ENCODE measurements at regions not wholly inside any gene's neighbourhood (a gene's known extent, or its start where the extent isn't known, plus 50 kb on each side); places are given as distances from the start of the nearest gene placed in this dataset.
"Not testable (repeated sequence)": the region's sequence is repeated elsewhere in the genome, so short reads cannot be mapped to it uniquely, and the experiment has no call there.

DNA sequence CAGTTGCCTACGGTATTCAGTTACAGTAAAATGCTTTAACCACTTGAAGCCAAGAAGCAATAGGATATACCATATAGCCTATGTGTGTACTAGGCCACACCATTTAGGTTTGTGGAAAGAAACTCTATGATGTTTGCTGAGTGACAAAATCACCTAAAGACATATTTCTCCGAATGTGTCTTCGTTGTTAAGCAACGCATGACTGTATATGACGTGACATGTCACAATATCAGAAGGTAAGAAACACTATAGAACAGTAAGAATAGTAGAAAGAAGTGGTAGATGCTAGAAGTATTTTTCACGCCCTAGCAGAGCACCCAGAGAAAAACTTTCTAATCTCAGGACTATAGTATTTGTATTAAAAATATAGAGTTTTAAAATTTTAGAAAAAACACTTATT is 1188.2 kb upstream of the B3GALT2 start:
- Mint-ChIP-seq H3K27ac (no peak overlapping the region), H3K4me3 (no peak overlapping the region), H3K4me1 (ENCODE audit: low read depth) (no peaks in the 10 kb centered on the region), H3K9me3 (no peaks in the 10 kb centered on the region), H3K27me3 (ENCODE audit: low read depth) (no peaks in the 10 kb centered on the region), H3K36me3 (ENCODE audit: low read depth) (no peaks in the 10 kb centered on the region)

DNA sequence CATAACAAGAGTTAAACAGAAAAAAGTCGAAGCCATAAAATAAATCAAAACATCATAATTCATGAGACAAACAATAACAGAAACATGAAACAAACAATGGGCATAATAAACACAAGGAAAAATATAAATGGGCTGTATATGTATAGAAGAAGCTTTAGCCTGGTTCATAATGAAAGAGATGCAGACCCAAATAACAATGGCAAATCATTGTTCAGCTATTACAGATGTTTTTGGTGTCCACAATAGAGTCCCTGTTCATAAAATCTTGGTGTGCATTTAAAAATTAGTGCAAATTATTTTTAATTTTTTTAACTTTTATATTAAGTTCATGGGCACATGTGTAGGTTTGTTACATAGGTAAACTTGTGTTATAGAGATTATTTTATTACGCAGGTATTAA is 1185.9 kb upstream of the B3GALT2 start:
- H3K27ac Mint-ChIP-seq = no peak overlapping the region
- H3K4me1 Mint-ChIP-seq (ENCODE audit: low read depth) = no peaks in the 10 kb centered on the region
- H3K27me3 Mint-ChIP-seq (ENCODE audit: low read depth) = no peaks in the 10 kb centered on the region
- no peak overlapping the region for H3K4me3 Mint-ChIP-seq
- H3K36me3 Mint-ChIP-seq (ENCODE audit: low read depth) = no peaks in the 10 kb centered on the region
- no peaks in the 10 kb centered on the region for H3K9me3 Mint-ChIP-seq

DNA sequence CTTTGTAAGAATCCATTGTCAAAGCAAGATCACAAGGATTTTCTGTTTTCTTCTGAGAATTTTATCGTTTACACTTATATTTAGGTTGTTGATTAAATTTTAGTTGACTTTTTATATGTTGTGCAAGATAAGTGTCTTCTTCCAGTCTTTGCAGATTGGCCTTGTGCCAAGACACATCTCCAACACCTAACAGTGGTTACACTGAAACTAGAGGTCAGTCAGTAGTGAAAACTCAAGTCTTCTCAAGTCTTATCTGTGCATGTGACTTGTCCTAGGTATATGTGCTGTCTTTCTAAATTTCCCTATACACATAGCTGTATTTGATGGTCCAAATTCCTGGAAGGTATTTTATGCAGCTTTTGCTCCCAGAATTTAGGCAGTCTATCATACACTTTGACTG is 1183.2 kb upstream of the B3GALT2 start:
- no peaks in the 10 kb centered on the region for H3K9me3 Mint-ChIP-seq
- no peaks in the 10 kb centered on the region for H3K4me1 Mint-ChIP-seq (ENCODE audit: low read depth)
- no peaks in the 10 kb centered on the region for H3K36me3 Mint-ChIP-seq (ENCODE audit: low read depth)
- no peak overlapping the region for H3K4me3 Mint-ChIP-seq
- H3K27ac Mint-ChIP-seq = no peak overlapping the region
- no peaks in the 10 kb centered on the region for H3K27me3 Mint-ChIP-seq (ENCODE audit: low read depth)

DNA sequence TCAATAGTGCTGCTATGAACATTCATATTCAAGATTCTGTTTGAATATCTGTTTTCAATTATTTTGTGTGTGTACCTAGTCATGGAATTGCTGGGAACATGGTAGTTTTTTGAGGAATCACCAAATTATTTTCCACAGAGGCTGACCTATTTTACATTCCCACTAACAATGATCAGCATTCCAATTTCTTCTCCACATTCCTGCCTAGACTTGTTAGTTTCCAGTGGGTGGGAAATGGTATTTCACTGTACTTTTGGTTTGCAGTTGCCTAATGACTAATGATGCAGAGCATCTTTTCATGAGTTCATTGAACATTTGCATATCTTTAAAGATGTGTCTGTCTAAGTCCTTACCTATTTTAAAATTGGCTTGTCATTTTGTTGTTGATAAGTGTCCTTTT is 1182.6 kb upstream of the B3GALT2 start:
- Mint-ChIP-seq H3K9me3 (no peaks in the 10 kb centered on the region), H3K36me3 (ENCODE audit: low read depth) (no peaks in the 10 kb centered on the region), H3K4me1 (ENCODE audit: low read depth) (no peaks in the 10 kb centered on the region), H3K4me3 (no peak overlapping the region), H3K27ac (no peak overlapping the region), H3K27me3 (ENCODE audit: low read depth) (no peaks in the 10 kb centered on the region)

DNA sequence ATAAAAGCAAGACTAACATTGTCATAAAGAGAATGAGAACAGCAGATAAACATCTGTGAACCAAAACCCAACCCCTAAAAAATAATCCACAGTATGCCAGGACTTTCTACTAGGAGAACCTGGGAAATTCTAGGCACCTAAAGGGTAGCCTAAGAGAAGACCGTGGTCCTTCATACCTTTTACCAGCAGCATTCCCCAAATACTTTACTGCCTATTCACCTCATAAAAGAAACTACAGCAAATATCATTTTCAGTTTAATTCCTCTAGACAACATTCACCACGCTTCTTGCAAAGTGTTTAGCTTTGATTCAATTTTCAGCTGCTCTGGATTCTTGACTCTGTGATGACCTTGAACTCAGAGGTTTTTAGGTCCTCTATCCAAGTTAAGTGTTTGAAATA is 1180.7 kb upstream of the B3GALT2 start:
- no peaks in the 10 kb centered on the region for H3K36me3 Mint-ChIP-seq (ENCODE audit: low read depth)

DNA sequence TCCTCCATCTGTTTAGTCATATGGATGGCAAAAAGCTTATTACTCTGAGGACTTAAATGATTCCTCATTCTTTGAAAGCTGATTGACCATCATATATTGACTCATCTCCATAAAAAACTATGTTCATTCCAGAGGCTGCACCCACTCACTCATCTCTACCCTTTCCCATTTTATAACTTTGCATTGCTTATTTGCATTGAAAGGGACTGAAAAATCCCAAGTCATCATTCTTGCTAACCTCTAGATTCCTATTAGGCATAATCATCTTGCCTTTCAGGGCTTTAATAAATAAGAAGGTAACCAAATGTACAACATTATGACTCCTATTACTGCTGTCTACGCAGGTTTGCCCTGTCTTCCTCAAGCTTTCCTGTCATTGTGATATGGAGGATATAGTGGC is 1180.3 kb upstream of the B3GALT2 start:
- no peak overlapping the region for H3K27ac Mint-ChIP-seq
- H3K27me3 Mint-ChIP-seq (ENCODE audit: low read depth) = no peaks in the 10 kb centered on the region
- H3K9me3 Mint-ChIP-seq = no peaks in the 10 kb centered on the region
- no peaks in the 10 kb centered on the region for H3K4me1 Mint-ChIP-seq (ENCODE audit: low read depth)
- H3K36me3 Mint-ChIP-seq (ENCODE audit: low read depth) = no peaks in the 10 kb centered on the region
- H3K4me3 Mint-ChIP-seq = no peak overlapping the region

More for the DNA sequence above, 1180.7 kb upstream of the B3GALT2 start:
- Mint-ChIP-seq H3K9me3 (no peaks in the 10 kb centered on the region), H3K4me3 (no peak overlapping the region), H3K27ac (no peak overlapping the region), H3K4me1 (ENCODE audit: low read depth) (no peaks in the 10 kb centered on the region), H3K27me3 (ENCODE audit: low read depth) (no peaks in the 10 kb centered on the region)

DNA sequence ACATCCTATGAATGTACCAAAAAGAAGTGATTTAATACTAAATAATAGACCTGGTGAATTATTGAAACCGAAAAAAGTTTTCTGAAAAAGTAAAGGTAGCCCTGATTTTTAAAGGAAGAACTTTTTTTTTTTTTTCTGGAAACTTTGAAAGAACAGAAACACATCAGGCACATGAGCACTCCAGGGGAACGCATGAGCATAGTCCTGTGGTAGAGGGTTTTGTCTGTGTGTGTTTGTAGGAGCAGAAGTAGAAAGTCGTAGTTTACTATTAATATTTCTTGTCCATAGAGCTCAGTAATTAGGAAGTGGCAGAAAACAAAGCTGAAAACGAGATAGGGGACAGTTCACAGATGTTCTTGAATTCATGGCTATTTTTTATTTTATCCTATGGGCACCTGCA is 1175.9 kb upstream of the B3GALT2 start:
- no peaks in the 10 kb centered on the region for H3K9me3 Mint-ChIP-seq
- no peaks in the 10 kb centered on the region for H3K4me1 Mint-ChIP-seq (ENCODE audit: low read depth)
- no peaks in the 10 kb centered on the region for H3K36me3 Mint-ChIP-seq (ENCODE audit: low read depth)
- H3K4me3 Mint-ChIP-seq = no peak overlapping the region
- no peak overlapping the region for H3K27ac Mint-ChIP-seq
- no peaks in the 10 kb centered on the region for H3K27me3 Mint-ChIP-seq (ENCODE audit: low read depth)

DNA sequence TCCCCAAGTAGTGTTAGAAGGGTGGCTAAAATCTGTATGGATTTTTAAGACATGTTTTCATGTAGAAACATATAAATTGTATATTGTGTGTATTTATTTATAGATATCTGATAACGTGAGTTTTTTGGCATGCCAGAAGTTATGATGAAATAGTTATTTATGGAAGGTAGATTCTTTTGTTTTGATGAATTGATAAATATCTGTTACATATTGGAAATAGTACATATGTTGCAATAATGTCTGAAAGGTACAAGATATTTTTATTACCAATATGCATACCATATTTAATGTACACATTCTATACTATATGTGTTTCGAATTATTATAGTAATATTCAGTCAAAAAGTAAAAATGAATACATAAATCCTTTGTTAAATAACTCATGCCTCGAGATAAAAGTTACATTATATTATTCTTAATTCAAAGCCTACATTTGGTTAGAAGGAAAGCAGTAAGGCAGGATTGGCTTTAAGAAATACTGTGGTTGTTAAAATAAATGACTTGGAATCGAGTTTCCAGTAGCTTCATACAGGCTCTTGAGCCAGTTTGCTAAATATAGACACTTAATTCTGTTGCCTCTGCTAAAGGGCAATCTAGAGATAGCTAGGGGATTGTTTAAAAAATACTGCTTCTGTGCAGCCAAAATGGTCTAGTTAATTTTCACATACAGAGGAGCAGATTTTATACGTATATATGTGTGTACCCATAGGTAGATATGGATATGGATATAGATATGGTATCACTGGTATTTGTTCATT is 1175.1 kb upstream of the B3GALT2 start:
- Mint-ChIP-seq H3K27ac (no peak overlapping the region), H3K4me1 (ENCODE audit: low read depth) (no peaks in the 10 kb centered on the region), H3K36me3 (ENCODE audit: low read depth) (no peaks in the 10 kb centered on the region), H3K4me3 (no peak overlapping the region), H3K27me3 (ENCODE audit: low read depth) (no peaks in the 10 kb centered on the region), H3K9me3 (no peaks in the 10 kb centered on the region)

DNA sequence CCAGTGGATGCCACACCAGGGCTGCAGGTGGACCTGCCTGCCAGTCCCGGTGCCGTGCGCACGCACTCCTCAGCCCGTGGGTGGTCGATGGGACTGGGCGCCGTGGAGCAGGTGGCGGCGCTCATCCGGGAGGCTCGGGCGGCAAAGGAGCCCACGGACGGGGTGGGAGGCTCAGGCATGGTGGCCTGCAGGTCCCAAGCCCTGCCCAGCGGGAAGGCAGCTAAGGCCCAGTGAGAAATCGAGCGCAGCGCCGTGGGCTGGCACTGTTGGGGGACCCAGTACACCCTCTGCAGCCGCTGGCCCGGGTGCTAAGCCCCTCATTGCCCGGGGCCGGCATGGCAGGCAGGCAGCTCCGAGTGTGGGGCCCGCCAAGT is 1171.8 kb upstream of the B3GALT2 start:
- Mint-ChIP-seq H3K27ac (no peak overlapping the region), H3K9me3 (no peaks in the 10 kb centered on the region), H3K27me3 (ENCODE audit: low read depth) (no peaks in the 10 kb centered on the region), H3K36me3 (ENCODE audit: low read depth) (no peaks in the 10 kb centered on the region), H3K4me3 (no peak overlapping the region), H3K4me1 (ENCODE audit: low read depth) (no peaks in the 10 kb centered on the region)

DNA sequence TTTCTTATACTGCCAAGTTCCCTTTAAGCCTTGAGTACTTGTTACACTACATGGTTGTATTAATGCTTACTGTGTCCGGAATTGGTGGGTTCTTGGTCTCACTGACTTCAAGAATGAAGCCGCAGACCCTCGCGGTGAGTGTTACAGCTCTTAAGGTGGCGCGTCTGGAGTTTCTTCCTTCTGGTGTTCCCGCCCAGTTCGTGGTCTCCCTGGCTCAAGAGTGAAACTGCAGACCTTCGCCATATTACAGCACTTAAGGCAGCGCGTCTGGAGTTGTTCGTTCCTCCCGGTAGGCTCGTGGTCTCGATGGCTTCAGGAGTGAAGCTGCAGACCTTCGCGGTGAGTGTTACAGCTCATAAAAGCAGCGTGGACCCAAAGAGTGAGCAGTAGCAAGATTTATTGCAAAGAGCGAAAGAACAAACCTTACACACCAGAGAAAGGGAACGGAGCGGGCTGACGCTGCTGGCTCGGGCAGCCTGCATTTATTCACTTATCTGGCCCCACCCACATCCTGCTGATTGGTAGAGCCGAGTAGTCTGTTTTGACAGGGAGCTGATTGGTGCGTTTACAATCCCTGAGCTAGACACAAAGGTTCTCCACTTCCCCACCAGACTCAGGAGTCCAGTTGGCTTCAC is 1171.3 kb upstream of the B3GALT2 start:
- H3K9me3 Mint-ChIP-seq; H3K4me1 Mint-ChIP-seq (ENCODE audit: low read depth); H3K36me3 Mint-ChIP-seq (ENCODE audit: low read depth); H3K4me3 Mint-ChIP-seq; H3K27ac Mint-ChIP-seq; H3K27me3 Mint-ChIP-seq (ENCODE audit: low read depth): not testable (repeated sequence)

DNA sequence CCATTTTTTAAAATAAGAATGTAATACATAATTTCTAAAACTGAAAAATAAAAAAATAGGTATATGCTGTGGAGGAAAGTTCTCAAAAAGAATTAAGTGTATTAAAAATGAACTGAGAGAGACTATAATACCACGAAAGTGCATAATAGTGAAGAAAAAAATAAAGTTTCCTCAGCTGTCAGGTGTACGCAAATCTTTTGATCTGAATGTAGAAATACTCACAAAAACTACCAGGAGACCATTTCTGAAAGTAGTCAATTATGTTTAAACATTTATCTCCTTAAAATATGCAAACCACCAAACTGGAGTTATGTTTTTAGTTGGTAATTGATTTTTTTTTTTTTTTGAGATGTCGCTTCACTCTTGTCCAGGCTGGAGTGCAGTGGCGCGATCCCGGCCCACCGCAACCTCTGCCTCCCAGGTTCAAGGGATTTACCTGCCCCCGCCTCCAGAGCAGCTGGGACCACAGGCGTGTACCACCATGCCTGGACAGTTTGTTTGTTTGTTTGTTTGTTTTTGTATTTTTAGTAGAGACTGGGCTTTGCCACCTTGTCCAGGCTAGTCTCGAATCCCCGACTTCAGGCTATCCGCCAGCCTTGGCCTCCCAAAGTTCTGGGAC is 1169.2 kb upstream of the B3GALT2 start:
- no peak overlapping the region for H3K4me3 Mint-ChIP-seq
- H3K27me3 Mint-ChIP-seq (ENCODE audit: low read depth) = no peaks in the 10 kb centered on the region

DNA sequence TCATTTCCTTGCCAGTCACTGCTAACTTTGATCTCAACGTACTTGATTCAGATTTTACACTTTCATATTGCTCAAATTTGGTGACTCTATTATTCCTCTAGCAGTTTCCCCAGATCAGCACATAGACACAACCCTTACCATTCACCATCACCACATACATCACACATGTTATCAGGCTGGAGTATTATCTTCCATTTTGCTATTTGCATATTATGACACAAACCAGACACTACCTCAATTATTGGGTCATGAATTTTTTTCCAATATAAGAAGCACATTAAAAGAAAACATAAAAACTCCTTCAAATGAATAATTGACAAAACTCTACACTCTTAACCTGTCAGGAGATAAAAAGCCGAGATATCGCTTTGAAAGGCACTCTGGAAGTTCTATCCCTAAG is 1166.7 kb upstream of the B3GALT2 start:
- no peak overlapping the region for H3K4me3 Mint-ChIP-seq
- no peak overlapping the region for H3K27ac Mint-ChIP-seq
- H3K27me3 Mint-ChIP-seq (ENCODE audit: low read depth) = no peaks in the 10 kb centered on the region
- H3K9me3 Mint-ChIP-seq = no peaks in the 10 kb centered on the region
- no peaks in the 10 kb centered on the region for H3K4me1 Mint-ChIP-seq (ENCODE audit: low read depth)
- H3K36me3 Mint-ChIP-seq (ENCODE audit: low read depth) = no peaks in the 10 kb centered on the region

More for the DNA sequence above, 1169.2 kb upstream of the B3GALT2 start:
- Mint-ChIP-seq H3K36me3 (ENCODE audit: low read depth) (no peaks in the 10 kb centered on the region), H3K4me1 (ENCODE audit: low read depth) (no peaks in the 10 kb centered on the region), H3K27ac (no peak overlapping the region), H3K9me3 (no peaks in the 10 kb centered on the region)

DNA sequence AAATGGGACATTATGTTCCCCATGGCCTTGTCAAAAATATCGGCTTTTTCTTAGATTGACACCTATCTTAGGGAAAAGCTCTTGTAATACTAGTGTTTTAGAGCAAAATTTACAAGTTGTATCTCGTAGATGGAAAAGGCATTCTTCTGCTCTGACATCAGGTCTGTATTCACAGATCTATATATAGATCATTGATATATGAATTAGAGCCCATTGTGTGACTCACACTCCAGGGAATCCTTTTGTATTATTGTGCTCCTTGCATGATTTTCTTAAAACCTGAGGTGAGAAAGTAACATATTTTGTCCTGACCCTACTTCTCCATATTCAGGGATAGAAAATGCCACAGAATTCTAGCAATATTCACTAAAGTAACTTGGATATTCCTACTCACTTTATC is 1160.8 kb upstream of the B3GALT2 start:
- no peaks in the 10 kb centered on the region for H3K27me3 Mint-ChIP-seq (ENCODE audit: low read depth)
- no peak overlapping the region for H3K4me3 Mint-ChIP-seq
- no peaks in the 10 kb centered on the region for H3K4me1 Mint-ChIP-seq (ENCODE audit: low read depth)
- H3K36me3 Mint-ChIP-seq (ENCODE audit: low read depth) = no peaks in the 10 kb centered on the region
- H3K9me3 Mint-ChIP-seq = no peaks in the 10 kb centered on the region
- no peak overlapping the region for H3K27ac Mint-ChIP-seq

DNA sequence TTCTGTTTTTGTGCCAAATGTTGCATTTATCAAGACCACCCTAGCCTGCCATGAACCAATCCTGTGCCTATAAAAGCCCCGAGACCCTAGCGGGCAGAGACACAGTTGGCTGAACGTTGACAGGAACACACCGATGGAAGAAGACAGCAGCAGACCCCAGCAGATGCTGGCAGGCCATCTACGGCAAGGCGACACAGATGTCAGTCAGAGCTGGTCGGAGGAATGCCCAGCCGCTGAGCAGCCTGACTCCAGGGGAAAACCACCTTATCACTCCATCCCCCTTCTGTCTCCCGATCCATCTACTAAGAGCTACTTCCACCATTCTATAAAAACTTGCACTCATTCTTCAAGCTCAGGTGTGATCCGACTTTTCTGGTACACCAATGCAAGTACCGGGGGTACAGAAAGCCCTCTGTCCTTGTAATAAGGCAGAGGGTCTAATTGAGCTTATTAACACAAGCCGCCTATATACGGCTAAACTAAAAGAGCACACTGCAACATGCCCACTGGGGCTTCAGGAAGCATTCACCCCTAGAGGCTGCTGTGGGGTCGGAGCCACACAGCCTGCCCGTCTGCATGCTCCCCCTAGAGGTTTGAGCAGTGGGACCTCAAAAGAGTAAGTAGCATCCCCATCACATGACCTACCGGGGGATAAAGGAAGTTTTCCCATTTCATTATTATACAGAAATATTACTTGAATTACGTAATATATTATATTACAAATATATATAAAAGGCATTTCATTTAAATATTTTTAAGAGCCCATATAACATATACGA is 1156.3 kb upstream of the B3GALT2 start:
- no peaks in the 10 kb centered on the region for H3K9me3 Mint-ChIP-seq
- H3K4me3 Mint-ChIP-seq = no peak overlapping the region
- H3K27me3 Mint-ChIP-seq (ENCODE audit: low read depth) = no peaks in the 10 kb centered on the region
- H3K27ac Mint-ChIP-seq = no peak overlapping the region
- no peaks in the 10 kb centered on the region for H3K4me1 Mint-ChIP-seq (ENCODE audit: low read depth)
- no peaks in the 10 kb centered on the region for H3K36me3 Mint-ChIP-seq (ENCODE audit: low read depth)

DNA sequence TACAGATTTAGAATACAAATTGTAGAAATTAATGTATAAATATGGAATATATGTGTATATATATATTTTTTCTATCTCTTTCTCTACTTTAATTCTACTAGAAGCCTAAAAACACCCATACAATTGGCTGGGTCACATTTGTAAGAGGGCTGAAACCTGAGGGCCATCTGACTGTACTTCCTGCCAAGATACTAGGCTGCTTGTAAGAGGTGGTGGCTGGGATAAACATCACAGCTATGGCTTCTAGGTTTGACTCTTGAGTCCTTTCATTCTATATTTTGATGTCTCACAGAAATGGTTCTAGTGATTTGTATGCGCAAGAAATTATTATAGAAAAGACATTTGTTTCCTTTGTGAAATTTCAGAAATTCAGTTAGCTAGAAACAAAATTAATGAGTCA is 1155.2 kb upstream of the B3GALT2 start:
- Mint-ChIP-seq H3K4me3 (no peak overlapping the region), H3K4me1 (ENCODE audit: low read depth) (no peaks in the 10 kb centered on the region), H3K27me3 (ENCODE audit: low read depth) (no peaks in the 10 kb centered on the region), H3K9me3 (no peaks in the 10 kb centered on the region), H3K27ac (no peak overlapping the region), H3K36me3 (ENCODE audit: low read depth) (no peaks in the 10 kb centered on the region)
